ENCODE measurements at regions not wholly inside any gene's neighbourhood (a gene's known extent, or its start where the extent isn't known, plus 50 kb on each side); places are given as distances from the start of the nearest gene placed in this dataset.

GRCh38 chr6:90397929-90398674 lies 101.5 kb upstream of the BACH2 start:
- Histone ChIP-seq H3K9me2 (ENCODE audit: insufficient read depth) (no peaks in the 10 kb centered on the region), H2AFZ (no peak overlapping the region), H3K4me3 (no peak overlapping the region), H4K20me1 (replicated peaks; ENCODE audit: insufficient read depth) (no peaks in the 10 kb centered on the region), H3K79me2 (replicated peaks; ENCODE audit: insufficient read depth) (no peaks in the 10 kb centered on the region), H3K4me1 (ENCODE audit: insufficient read depth) (peaks cover 1% of the 10 kb centered on the region), H3K27ac (ENCODE audit: low read depth) (no peak overlapping the region), H3K4me2 (no peak overlapping the region), H3K36me3 (ENCODE audit: insufficient read depth) (no peaks in the 10 kb centered on the region), H3K27me3 (ENCODE audit: insufficient read depth) (no peaks in the 10 kb centered on the region), H3F3A (replicated peaks; ENCODE audit: low read depth) (no peaks in the 10 kb centered on the region)
- no peaks in the 10 kb centered on the region for H3K9me3 Mint-ChIP-seq
- H3K36me3 Mint-ChIP-seq (ENCODE audit: low read depth) = no peaks in the 10 kb centered on the region; the same call in 2 of the 3 replicates
- TF ChIP-seq STAT1 (IDR thresholded peaks at IDR 0.05; ENCODE audit: unreplicated experiment) = no peak
- TF ChIP-seq ZNF331 (CRISPR knock-in tag; IDR thresholded peaks at IDR 0.05; ENCODE audit: low read depth) = no peak
- TF ChIP-seq CTCF (conservative IDR thresholded peaks at IDR 0.05; ENCODE audit: low read depth in 2 of 2) = no peak
- no peak for TF ChIP-seq ZNF114 (CRISPR knock-in tag; IDR thresholded peaks at IDR 0.05)
- no peak for TF ChIP-seq CREB1 (CRISPR knock-in tag; IDR thresholded peaks at IDR 0.05; ENCODE audit: low read depth)
- no peak overlapping the region for H3K4me3 Mint-ChIP-seq
- H3K27ac Mint-ChIP-seq = no peak overlapping the region
- peaks cover 7% of the 10 kb centered on the region for H3K4me1 Mint-ChIP-seq
- peak; percentile 45 for ATAC-seq
- H3K27me3 Mint-ChIP-seq (ENCODE audit: insufficient read depth, low read depth, poor library complexity) = peaks cover 6% of the 10 kb centered on the region
- DNase-seq (ENCODE audit: low spot score) = no peak

GRCh38 chr6:90397047-90397446 lies 100.4 kb upstream of the BACH2 start:
- H3K4me1 Mint-ChIP-seq = peaks cover 9% of the 10 kb centered on the region; the same call in 2 of the 3 replicates
- peaks cover 6% of the 10 kb centered on the region for H3K27me3 Mint-ChIP-seq (ENCODE audit: insufficient read depth, low read depth, poor library complexity)
- no peak for ATAC-seq
- no peak overlapping the region for H3K27ac Mint-ChIP-seq
- no peaks in the 10 kb centered on the region for H3K79me2 ChIP-seq (replicated peaks; ENCODE audit: insufficient read depth)
- no peaks in the 10 kb centered on the region for H4K20me1 ChIP-seq (replicated peaks; ENCODE audit: insufficient read depth)
- no peak overlapping the region for H3K4me3 Mint-ChIP-seq
- no peak overlapping the region for H3K4me2 ChIP-seq
- no peaks in the 10 kb centered on the region for H3K9me2 ChIP-seq (ENCODE audit: insufficient read depth)
- no peaks in the 10 kb centered on the region; the same call in 1 of the 2 replicates for H3K4me1 ChIP-seq (ENCODE audit: insufficient read depth)
- H2AFZ ChIP-seq = no peak overlapping the region
- no peaks in the 10 kb centered on the region; the same call in 2 of the 3 replicates for H3K36me3 Mint-ChIP-seq (ENCODE audit: low read depth)
- H3K9me3 Mint-ChIP-seq = no peaks in the 10 kb centered on the region
- H3K4me3 ChIP-seq = no peak overlapping the region
- no peak for DNase-seq (ENCODE audit: low spot score)
- no peaks in the 10 kb centered on the region for H3K27me3 ChIP-seq (ENCODE audit: insufficient read depth)
- H3K27ac ChIP-seq (ENCODE audit: low read depth) = no peak overlapping the region
- H3K36me3 ChIP-seq (ENCODE audit: insufficient read depth) = no peaks in the 10 kb centered on the region
- H3F3A ChIP-seq (replicated peaks; ENCODE audit: low read depth) = no peaks in the 10 kb centered on the region
- no peak for TF ChIP-seq ZNF331 (CRISPR knock-in tag; IDR thresholded peaks at IDR 0.05; ENCODE audit: low read depth)
- no peak for TF ChIP-seq JUNB (IDR thresholded peaks at IDR 0.05; ENCODE audit: unreplicated experiment)
- TF ChIP-seq ZNF462 (CRISPR knock-in tag; IDR thresholded peaks at IDR 0.05) = no peak
- TF ChIP-seq ZNF114 (CRISPR knock-in tag; IDR thresholded peaks at IDR 0.05) = no peak
- no peak for TF ChIP-seq POLR2AphosphoS5 (IDR thresholded peaks at IDR 0.05; ENCODE audit: low read depth)
- TF ChIP-seq EZH2 (IDR thresholded peaks at IDR 0.05; ENCODE audit: low read depth, unreplicated experiment) = no peak
- TF ChIP-seq EZH2phosphoT487 (IDR thresholded peaks at IDR 0.05; ENCODE audit: unreplicated experiment) = no peak
- TF ChIP-seq ETS1 (IDR thresholded peaks at IDR 0.05) = no peak
- TF ChIP-seq NANOG (IDR thresholded peaks at IDR 0.05; ENCODE audit: borderline replicate concordance) = no peak
